DLD1 (cell line): ENCODE measurements at regions not wholly inside any gene's neighbourhood (a gene's known extent, or its start where the extent isn't known, plus 50 kb on each side); places are given as distances from the start of the nearest gene placed in this dataset.

ENCODE experiments used
- in situ Hi-C: cut with HindIII; loops from 2 replicates; pipeline ENCODE4 v1.10.0; 2017; ENCODE audit warnings: low sequenced_read_pairs

- in situ Hi-C loops: no loop called here
These were observed 59.0 kb downstream of the NDUFS5 start for GRCh38 chr1:39085174-39085573.

GRCh38 chr1:39086386-39086785 is 60.2 kb downstream of the NDUFS5 start:
- in situ Hi-C loops: no loop called here

- in situ Hi-C loops: no loop called here
These were observed 60.8 kb downstream of the NDUFS5 start for GRCh38 chr1:39086865-39087409.

- in situ Hi-C loops: no loop called here
These were observed 61.3 kb downstream of the NDUFS5 start for GRCh38 chr1:39087435-39087834.

- in situ Hi-C loops: no loop called here
These were observed 62.5 kb downstream of the NDUFS5 start for GRCh38 chr1:39088658-39089057.

GRCh38 chr1:39089931-39090521 is 63.9 kb downstream of the NDUFS5 start:
- in situ Hi-C loops: loop anchor here (10.0 kb wide), 1 partner anchor 165 kb away; no protein-coding TSS in a partner anchor

GRCh38 chr1:39090757-39091380 is 64.7 kb downstream of the NDUFS5 start:
- in situ Hi-C loops: loop anchor here (10.0 kb wide), 1 partner anchor 164 kb away; no protein-coding TSS in a partner anchor

- in situ Hi-C loops: loop anchor here (10.0 kb wide), 1 partner anchor 163 kb away; no protein-coding TSS in a partner anchor
These were observed 65.9 kb downstream of the NDUFS5 start for GRCh38 chr1:39091845-39092645.

DNA sequence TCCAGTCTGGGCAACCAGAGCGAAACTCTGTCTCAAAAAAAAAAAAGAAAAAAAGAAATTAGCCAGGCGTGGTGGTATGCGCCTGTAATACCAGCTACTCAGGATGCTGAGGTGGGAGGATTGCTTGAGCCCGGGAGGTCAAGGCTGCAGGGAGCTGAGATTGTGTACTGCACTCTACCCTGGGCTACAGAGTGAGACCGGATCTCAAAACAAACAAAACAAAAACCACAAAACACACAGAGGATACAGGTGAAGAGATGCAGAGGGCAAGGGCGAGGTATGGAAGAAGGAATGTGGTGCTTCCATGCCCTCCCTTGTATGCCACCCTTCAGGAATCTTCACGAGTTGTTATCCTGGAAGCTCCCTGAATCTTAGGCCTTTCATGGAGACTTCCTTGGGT is 68.5 kb downstream of the NDUFS5 start:
- in situ Hi-C loops: loop anchor here (10.0 kb wide), 1 partner anchor 160 kb away; no protein-coding TSS in a partner anchor

GRCh38 chr1:39098546-39099250 is 72.5 kb downstream of the NDUFS5 start:
- in situ Hi-C loops: loop anchor here (10.0 kb wide), 1 partner anchor 156 kb away; no protein-coding TSS in a partner anchor

GRCh38 chr1:39102537-39103327 is 76.6 kb downstream of the NDUFS5 start:
- in situ Hi-C loops: no loop called here

- in situ Hi-C loops: no loop called here
These were observed 77.4 kb downstream of the NDUFS5 start for GRCh38 chr1:39103328-39104157.

GRCh38 chr1:39104158-39105060 is 78.3 kb downstream of the NDUFS5 start:
- in situ Hi-C loops: no loop called here

- in situ Hi-C loops: no loop called here
These were observed 79.1 kb downstream of the NDUFS5 start for GRCh38 chr1:39105061-39105840.

DNA sequence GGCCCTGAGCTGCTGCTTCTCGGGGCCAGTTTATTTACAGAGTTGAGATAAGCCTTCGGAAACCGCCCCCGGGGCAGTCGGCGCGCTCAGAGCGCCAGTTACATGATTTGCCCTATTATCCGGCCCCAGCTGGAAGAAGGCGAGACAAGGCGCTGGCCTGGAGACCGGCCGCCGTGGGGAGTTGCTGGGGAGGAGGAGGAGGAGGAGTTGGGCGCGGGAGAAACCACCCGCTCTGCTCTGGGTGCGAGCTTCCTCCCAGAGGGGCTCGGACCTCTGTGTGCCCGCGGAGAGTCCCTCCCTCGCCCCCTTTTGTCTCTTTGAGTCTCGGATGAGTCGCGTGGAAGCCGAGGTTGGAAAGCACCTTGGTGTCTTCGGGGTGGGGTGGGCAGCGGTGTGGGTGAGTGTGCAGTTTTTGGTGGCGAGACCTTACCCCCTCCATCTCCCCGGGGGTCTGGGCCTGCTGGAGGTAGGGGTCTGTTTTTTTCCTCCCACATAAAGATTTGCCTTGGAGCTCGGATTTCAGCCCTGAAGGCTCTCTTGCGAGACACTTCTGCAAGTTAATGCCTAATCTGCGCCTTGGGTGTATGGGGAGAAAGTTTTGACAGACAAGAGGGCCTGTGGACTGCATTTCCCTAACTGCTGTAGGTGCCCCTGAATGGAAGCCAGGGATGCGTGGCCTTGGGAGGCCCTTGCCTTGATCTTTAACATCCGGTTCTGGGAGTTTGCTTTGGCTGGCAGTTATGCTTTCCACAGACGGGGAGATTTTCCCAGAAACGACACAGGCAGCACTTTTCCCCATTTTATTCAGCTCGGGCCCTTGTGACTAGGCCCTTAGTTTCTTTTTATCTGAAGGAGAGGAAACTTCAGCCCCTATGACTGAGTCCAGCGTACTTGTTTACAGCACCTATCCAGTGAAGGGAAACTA is 80.0 kb downstream of the NDUFS5 start:
- in situ Hi-C loops: no loop called here

- in situ Hi-C loops: no loop called here
These were observed 80.7 kb downstream of the NDUFS5 start for GRCh38 chr1:39106801-39107327.
